HG03442 (cell line): ENCODE measurements at regions not wholly inside any gene's neighbourhood (a gene's known extent, or its start where the extent isn't known, plus 50 kb on each side); places are given as distances from the start of the nearest gene placed in this dataset.

Source experiments
- ATAC-seq: cut with Tn5 transposase; IDR thresholded peaks from one replicate; pipeline ENCODE4 v1.9.1; 2021; ENCODE audit warnings: mild to moderate bottlenecking, moderate library complexity; ENCODE audit not compliant: unreplicated experiment

GRCh38 chr6:130314271-130314670 lies 51.5 kb upstream of the TMEM200A start:
- peak; percentile 83 for ATAC-seq

- no peak for ATAC-seq
These were observed 52.6 kb upstream of the TMEM200A start for GRCh38 chr6:130313206-130313605.

- ATAC-seq = no peak
These were observed 56.8 kb upstream of the TMEM200A start for GRCh38 chr6:130309028-130309427.

DNA sequence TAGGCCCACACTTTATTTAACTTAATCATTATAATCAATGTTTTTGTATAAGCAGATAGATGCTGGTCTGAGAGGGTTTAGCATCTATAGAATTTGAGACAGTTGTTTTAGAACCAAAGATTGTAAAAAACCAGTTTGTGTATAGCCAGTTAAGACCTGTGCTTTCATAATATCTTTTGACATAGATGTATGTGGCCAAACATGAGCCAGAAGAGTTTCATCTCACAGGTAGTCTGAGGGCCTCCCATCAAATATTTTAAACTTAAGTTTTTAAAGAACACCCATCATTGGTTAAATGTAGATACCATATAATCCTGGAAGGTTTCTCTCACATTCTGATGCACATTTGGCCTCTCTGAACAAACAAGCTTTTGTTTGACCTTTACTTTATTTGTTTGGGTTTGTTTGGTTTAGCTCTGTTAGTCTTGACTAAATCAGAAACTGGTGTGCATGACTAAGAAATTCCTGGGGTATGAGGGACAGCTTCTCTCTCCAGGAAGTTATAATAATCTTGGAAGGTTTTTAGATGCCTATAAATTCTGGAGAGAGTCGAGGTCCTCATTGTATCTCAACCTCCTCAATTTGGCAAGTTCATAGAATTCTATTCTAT lies 58.0 kb upstream of the TMEM200A start:
- ATAC-seq = peak; percentile 37

GRCh38 chr6:130306377-130306776 lies 59.4 kb upstream of the TMEM200A start:
- ATAC-seq = no peak

DNA sequence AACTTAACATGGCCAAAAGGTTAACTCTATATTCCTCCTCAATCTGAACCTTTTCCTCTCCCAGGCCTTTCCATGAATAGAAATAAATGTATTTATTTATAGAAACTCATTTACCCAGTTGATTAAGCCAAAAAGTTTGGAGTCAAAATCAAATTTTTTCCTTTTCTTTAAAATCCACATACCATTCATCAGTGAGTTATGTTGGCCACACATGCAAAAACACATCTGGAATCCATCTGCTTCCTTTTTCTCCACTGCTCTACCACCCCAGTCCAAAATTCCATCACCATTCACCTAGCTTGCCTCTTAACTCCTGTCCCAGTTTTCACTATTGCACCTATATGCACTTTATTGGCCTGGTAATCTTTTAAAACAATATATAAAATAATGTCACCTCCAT lies 62.4 kb upstream of the TMEM200A start:
- no peak for ATAC-seq

GRCh38 chr6:130298258-130298657 lies 67.6 kb upstream of the TMEM200A start:
- ATAC-seq = no peak

GRCh38 chr6:130296854-130297253 lies 69.0 kb upstream of the TMEM200A start:
- no peak for ATAC-seq

DNA sequence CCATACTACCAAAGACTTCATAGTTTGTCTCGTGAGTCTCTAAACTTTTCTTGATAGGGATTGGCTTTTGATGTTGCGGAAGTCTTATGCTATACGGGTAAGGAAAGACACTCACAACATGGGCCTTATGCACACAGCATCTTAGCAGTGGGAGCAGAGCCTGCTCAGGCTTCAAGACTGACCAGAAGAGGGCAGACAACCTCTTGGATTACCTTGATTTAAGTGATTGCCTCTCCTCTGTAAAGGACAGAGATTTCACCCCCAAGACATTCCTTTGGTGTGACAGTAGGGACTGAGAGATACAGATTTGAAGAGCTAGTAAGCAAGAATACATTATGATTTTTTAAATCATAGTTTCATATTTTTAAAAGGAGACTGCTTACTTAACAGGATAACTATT lies 71.0 kb upstream of the SAMD3 start:
- peak; percentile 72 for ATAC-seq

GRCh38 chr6:130288065-130288464 lies 65.3 kb upstream of the SAMD3 start:
- no peak for ATAC-seq

DNA sequence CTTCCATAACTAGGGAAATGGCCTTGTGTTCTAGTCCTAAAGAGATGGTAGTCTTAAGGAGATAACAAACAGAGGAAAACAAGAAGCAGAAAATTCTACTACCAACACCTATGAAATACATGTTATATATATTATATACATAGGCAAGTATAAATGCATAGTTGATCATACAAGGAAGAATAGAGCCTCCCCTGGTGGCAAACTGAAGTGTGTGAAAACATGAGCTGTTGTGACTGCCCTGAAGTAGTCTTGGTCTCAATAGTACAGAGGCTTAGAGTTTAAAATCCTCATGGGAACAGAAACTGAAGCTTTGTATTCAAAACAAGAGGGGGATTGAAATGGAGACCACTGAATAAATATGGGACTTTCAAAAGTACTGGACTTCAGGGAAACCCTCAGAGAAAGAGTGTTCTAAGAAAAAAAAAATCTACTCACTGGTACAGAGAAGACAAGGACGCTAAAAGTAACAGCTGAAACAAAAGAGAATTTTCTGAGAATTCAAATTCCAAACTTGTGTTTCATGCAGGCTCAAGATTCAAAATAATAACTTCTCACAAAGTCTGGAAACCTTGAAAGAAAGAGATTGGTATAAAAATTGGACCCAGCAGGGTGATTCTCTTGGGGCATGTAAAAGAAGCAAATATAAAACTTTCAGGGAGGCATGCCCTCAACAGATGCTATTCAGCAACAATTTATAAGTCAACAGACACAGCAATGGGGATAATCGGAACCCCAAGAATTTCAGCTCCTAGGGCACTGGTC lies 59.7 kb upstream of the SAMD3 start:
- ATAC-seq = peak; percentile 73

DNA sequence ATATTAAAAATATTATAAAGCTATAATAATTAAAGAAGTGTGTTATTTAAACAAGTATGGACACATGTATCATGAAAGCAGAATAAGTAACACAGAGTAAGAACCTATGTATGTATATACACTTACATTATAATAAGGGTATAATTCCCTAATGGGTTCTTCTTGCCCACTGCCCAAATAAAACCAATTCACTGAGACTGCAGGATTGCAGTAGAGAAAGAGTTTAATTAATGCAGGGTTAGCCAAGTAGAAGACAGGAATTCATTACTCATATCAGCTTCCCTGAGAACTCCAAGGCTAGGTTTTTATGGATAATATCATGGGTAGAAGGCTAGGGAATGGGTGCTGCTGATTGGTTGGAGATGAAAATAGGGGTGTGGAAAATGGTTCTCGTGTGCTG lies 53.8 kb upstream of the SAMD3 start:
- ATAC-seq = no peak

DNA sequence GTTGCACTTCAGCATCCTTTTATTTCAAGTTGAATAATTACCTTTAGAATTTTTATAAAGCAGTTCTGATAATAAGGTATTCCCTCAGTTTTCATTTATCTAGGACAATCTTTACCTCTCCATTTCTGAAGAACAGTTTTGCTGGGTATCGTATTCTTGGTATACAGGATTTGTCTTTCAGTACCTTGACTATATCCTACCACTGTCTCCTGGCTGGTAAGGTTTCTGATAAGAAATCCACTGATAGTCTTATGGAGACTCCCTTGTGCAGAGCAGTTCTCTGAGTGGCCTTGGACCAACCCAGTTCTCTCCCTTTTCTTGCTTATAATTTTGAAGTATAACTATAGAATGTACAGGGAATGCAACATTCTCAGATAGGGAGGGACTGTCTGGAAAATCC lies 51.3 kb upstream of the SAMD3 start:
- no peak for ATAC-seq
